HG02938 (cell line): ENCODE measurements at regions not wholly inside any gene's neighbourhood (a gene's known extent, or its start where the extent isn't known, plus 50 kb on each side); places are given as distances from the start of the nearest gene placed in this dataset.

ENCODE experiments used
- ATAC-seq: cut with Tn5 transposase; IDR thresholded peaks from one replicate; pipeline ENCODE4 v1.9.1; 2021; ENCODE audit warnings: mild to moderate bottlenecking, moderate library complexity; ENCODE audit not compliant: unreplicated experiment

DNA sequence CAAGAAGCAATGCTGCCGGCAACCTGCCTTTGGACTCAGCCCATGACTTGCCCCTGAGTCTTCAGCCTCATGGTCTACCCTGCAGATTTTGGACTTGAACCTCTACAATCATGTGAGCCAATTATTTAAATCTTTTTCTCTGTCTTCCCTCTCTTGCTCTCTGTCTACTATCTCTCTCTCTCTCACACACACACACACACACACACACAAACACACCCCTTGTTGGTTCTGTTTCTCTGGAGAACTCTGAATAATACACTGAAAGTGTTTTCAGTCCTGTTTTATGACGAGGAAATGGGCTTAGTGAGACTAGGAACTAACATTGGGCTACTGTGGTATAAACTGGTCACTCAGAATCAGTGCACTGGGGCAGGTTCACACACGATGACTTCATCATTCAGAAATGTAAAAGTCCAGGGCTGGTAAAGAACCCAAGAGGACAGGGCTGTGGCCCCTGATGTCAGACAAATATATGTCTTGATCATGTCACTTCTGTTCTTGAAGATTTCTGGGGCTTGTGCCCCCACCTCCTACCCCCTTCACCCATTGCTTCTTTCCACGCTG lies 266.1 kb upstream of the SIX2 start:
- no peak for ATAC-seq

DNA sequence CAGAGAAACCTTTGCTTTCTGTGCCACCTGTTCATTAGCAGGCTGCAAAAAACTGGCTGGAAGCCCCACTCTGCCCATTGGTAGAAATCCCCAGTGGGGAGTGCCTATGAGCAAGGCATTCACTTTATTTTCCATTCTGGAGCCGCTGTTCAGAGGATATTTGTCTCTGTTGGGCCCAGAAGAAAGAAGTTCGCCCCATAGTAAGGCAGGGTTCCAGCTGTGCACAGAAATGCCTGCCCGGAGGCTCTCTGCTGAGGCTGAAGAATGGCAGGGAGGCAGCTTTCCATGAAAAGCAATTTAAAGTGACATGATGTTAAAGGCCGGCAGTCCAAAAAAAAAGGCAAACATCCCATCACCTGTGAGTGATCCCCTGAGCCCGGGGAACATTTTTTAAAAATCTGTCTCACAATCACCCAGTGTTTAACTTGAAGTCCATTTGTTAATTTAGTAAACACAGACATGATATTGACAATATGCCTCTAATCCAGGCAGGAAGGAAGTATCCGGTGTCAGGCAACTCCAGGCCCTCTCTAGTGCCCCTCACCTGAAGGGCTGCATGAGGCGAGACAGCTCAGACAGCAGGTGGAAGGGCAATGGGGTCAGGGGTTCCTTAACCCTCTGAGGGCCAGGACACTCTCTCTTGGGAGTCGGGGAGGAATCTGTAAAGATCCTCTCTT lies 265.1 kb upstream of the SIX2 start:
- no peak for ATAC-seq

DNA sequence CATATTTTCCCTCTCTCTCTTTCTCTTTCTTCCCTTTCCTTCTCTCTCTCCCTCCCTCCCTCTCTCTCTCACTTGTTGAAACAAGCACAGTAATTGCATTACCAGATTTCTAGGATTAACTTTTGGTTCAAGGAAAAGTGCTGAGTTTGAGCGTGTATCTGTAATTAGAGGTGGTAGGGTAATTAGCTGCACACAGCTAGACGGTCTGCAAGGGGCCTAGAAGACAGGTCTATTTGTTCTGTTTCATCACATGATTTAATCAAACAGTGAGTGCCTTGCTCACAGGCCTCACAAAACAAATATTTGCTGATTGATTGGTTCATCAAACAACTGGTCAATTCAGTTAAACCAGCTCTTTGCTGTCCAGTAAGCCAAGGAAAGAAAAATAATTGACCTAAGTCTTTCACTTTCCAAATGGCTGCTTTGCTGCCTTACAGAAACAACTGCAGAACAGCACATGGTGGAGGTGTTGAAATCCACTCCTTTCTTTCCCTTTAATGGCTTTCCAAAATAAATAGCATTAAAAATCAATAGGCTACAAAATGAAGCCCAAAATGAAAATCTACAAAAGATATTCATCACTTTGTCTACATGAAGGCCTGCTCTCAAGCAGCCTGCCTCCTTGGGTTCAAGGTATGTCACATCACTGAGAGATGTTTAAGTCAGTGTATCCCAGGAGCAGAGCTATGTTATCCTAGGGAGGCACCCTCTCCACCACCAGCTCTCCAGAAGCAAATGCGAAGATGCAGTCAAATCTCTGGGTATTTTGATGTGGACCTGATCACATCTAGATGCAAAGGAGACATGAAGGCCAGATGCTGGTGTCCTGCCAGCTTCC lies 264.4 kb upstream of the SIX2 start:
- ATAC-seq = no peak

DNA sequence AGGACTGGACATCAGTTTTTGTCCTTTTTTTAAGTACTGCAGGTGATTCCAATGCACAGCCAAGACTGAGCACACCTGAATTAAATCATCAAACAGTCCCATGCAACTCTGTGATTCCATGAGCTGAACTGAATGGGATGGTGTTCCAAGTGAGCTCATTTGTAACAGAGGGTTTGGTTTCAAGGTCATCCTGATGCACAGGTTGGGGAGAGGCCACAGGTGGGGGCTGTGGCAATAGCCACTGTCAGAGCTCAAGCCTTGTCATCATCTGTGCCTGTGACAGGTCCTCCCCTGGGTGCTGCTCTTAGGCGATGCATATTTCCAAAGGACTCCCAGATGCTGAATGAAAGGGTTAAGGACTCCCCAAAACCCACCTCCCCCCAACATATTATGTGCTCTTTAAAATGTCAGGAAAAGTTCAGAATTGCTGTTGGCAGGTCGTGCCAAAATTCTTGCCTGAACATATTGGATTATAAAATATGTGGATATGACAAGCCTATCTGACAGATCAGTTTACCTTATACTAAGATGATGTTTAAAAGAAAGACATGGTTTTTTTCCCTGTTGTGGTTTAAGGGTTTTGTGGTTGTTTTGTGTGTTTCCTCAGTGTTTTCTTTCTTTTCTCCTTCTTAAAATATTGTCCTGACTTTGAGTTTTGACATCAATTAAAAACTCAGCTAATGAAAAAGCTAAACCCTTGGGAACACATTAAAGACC lies 263.5 kb upstream of the SIX2 start:
- ATAC-seq = no peak

DNA sequence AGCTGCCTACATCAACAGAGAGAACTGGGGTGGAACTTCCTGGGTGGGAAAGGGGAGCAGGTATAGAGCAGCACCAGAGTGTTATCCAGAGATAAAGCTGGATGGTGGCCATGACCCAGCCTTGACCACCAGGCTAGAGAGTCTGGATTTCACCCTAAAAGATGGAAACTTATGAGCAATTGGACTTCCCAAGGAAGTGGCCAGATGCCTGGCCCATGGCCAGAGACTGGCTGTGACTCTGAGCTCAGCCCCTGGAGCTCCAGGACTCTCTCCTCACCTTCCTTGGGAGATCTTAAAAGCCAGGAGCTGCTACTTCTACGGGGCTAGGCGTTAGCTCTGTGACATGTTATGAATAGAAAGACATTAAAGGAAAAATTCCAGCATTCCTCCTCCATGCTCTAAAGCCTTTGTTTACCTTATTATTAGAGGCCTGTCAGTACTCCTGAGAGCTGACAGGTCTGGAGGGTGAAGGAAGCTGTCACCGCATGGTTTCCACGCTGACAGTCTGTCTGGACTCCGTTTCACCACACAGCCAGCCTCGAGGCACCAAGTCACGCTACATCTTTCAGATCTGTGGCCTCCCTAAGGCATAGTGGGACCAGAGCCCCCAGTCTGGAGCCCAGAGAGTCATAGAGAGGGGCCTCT lies 260.0 kb upstream of the SIX2 start:
- no peak for ATAC-seq

DNA sequence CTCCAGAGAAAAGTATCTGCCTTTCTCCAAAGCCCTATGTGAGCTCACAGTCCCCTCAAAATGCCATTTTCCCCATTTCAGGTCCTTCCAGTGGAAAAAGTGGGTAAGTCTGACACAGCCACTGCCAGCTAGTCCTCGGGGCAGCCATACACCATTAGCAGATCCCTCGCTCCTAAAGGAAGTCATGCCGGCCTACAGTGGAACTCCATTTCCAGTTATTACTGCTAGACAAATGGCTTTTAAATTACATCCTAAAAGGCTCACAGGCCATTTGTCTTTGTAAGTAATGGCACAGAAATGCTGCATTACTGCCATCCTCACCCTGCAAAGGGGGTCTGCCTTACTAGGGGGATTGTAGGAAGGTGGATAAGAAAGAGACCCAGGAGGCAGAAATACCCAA lies 259.4 kb upstream of the SIX2 start:
- no peak for ATAC-seq

DNA sequence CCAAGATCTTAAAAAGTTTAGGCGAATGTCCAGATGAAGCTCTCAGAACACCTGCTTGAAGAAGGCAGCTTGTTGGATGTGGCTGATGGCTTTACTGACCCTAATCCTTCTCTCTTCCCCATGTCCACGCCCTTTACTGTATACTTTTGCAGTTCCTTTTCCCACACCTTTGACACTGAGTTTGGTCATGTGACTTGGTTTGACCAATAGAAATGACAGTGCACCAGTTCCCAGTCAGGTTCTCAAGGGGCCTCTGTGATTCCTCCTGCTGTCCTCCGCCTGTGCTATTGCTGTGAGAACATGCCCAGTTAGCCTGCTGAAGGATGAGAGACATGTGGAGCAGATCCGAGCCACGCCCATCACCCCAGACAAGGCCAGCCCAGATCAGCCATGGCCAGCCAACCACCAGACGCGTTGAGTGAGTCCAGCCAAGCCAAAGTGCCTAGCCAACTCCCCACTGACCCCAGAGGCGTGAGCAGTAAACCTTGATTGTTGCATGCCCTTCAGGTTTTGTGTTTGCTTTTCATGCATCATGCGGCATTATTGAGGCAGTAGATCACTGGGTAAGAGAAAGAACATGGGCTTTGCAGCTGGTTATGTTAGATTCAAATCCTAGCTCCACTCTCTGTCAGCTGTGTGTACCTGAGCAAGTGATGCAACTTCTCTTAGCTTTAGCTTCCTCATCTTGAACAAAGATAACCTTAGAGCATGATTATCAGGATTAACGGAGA lies 258.0 kb upstream of the SIX2 start:
- ATAC-seq = no peak

DNA sequence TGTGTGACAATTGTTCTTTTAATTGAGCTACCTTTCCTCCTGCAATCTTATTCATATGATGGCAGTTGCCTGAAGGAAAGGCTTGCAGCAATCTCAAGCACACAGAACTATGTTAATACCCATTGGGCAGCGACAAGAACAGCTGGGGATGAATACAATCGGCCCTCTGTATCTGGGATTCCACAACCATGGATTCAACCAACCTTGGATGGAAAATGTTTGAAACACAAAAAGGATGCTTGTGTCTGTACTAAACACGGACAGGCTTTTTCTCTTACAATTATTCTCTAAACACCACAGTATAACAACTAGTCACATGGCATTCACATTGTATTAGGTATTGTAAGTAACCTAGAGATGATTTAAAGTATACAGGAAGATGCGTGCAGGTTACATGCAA lies 256.1 kb upstream of the SIX2 start:
- no peak for ATAC-seq

DNA sequence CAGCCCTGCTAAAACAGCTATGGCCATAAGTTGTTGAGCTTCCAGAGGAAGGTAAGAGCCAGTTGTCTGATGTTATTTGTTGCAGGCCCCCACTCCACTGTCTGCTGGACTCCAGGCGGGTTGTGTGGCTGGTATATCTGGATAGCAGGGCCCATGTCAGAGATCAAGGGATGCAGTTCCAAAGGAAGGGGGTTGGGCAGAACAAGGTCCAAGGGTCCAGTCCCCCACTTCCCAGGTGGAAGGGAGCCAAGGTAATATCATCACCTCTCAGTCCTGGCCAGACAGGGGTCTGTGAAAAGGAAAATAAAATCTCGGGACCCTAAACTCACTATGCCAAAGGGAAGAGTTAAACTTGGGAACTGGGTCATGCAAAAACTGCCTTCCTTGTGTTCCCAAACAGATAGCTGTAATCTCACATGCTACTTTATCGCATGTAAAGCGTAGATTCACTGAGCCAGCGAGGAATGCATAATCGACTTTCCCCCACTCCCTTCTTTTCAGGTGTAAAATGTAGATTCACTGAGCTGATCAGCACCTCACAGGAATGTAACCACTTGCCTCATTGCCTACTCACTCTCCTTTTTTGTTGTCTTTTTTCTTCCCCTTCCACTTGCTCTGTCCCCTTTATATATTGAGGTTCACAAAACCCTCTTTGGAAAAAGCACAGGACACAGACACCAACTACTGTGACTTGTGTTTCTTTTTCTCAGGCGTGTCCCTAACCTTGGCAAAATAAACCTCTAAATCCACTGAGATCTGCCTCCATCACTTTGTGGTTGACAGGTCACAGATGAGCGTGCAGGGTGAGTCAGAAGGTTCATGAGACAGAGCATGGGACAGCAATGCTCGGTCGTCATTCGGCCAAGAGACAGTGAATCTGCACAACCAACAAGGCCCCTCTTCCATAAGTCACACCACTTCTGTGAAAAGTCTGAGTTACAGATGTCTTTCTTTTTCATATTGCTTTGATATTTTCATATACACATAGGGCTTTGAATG lies 255.3 kb upstream of the SIX2 start:
- ATAC-seq = no peak

DNA sequence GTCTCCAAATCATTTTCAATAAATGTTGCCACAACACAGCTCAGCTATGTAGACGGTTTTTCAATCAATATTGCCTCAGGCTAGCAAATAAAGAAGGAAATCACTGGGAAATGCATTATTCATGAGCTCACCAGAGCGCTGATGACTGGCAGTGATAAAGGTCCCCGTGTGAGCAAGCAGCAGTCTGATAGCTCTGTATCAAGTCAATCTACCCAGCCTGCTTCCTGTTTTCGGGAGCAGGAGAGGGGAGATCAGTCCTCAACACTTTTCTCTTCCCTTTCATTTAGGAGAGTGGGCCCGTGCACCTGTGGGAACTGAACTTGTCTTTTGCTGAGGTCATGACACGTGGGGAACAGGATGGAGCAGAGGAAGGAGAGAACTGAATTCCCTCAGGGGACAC lies 253.9 kb upstream of the SIX2 start:
- ATAC-seq = no peak

DNA sequence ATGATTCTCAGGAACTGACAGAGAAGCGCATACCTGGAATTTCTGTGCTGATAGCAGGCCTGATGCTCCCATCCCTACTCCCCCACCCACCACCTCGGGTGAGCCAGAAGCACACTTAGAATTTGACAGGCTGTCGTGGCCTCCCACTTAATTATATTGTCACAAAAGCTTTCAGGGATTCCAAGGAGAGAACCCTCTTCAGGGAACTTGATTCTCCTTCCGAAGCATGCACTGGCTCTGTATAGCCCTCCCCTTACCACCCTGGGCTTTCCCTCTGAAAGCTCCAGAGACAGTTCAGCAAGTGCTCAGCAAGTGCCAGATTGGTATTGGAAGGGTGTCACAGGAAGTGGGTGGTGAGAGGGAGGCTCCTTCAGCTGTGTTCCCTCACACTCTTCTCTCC lies 252.5 kb upstream of the SIX2 start:
- no peak for ATAC-seq

DNA sequence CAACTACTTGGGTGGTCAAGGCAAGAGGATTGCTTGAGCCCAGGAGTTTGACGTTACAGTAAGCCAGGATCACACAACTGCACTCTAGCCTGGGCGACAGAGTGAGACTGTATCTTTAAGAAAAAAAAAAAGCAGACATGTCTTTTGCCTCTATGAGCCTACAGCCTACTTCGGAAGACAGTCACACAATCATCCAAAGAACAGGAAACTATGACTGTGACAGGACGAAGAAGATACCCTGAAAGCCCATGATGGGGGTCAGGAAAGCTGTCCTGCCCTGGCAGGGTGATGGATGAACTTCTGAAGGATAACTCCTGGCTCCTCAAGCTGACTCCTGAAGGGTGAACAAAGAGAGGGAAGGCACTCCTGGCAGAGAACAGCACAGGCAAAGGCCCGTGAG lies 251.7 kb upstream of the SIX2 start:
- no peak for ATAC-seq

DNA sequence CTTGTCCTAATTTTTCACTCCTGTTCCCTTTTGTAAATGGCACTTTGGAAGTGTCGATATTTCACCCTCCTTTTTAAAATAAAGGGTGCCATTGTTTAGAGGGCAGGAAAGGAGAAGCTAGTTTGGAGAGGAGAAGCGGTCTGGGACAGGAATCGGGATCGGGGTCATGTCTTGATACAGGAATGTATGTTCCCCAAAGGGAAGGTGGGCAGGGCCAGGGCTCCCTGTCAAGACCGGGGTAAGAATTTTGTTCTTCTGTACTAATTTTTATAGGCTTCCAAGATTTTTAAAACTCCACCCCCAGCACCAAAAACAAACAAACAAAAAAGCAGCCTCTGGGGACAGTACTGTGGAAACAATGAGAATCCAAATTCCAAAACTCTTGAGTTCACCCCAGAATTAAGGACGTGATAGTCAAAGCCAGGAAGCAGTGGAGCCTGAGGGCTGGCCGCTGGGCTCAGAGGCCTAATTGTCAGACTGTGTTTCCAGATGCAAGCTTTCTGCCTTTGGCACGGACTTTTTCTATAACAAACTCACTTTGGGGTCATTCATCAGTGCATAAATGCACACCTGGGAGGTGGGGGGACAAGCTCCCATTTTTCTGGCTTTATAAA lies 250.4 kb upstream of the SIX2 start:
- no peak for ATAC-seq

DNA sequence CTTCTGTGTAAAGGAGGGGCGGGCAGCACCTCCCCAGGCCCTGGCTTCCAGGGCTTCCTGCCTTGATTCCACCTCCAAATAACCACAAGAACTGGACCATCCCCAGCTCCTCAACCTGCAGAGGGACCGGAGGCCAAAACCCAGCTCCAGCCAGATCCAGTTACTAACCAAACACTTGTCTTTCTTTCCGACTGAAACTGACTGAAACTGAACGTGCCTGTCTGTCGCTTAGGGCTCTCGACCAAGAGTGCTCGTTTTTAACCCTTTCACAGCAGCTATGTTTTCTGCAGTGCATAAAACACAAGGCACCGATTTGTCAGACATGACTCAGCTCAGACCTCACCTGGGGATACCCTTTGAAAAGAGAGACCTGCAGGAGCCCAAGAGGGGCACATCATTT lies 249.9 kb upstream of the SIX2 start:
- no peak for ATAC-seq

DNA sequence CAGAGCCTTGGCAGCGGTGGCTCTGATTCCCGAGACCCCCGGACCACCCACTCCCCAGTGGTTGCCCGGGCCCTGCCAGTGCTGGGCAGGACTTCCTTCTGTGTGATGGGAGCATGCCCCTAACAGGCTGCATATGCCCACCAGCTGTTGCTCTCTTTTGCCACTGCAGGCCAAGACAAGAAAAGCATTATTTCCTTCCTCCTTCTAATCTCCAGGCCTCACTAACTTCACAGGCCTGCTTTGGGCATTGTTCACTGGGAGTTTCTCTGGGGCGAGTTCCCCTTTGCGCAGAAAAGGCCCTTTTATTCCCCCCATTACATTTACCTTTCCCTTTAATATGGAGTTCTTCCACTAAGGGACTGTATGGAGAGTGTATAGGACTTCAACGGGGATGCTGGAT lies 249.1 kb upstream of the SIX2 start:
- no peak for ATAC-seq

DNA sequence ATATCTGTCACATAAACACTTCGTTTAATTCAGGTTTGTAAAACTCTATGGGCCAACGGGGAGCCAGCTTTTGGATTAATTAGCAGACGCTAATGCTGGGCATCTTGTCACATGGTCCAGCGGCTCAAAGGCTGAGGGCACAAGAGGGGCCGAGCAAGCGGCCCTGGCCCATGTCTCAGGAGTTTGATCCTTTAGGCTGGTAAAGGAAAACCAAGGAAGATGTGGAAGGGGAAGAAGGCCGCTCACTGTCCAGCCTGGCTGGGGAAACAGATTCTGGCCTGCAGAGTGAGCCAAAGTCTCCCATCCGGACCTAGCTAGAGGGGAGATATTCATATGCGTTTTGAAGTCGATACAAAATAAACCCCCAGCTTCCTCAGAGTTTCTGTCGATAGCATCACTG lies 248.6 kb upstream of the SIX2 start:
- ATAC-seq = no peak

DNA sequence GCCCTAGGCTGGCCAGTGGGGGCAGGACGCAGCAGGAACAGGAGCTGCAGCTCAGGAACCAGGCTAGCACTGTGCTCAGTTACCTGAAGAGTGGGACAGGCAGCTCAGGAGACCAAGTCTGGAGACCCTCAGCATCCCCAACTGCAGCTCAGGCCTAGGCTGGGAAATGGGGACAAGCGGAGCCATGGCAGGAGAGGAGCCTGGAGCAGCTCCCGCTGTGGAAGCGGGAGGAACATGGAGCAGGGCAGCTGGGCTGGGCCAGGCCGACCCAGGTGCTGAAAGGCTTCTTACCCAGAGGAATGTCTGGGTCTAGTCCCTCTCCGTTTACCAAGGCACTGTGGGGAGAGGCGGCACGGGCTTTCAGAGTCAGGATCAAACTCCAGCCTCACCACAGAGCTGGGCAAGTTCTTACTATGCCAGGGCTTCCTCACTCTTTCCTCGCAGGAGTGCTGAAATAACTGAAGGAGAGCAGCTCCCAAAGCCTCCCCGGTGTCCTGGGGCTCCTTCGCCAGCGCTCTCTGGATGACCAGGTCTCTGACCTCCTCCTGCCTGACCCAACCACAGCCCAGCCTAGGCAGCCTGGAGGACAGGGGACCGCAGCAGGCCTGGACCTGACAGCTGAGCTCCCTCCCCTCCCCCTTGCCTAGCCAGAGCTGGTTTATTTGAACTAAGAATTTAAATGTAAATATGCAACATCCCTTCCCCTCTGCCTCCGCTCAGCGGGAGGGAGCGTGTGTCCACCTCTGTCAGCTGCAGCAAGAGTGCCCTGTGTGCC lies 247.8 kb upstream of the SIX2 start:
- ATAC-seq = no peak
